ENCODE measurements at regions not wholly inside any gene's neighbourhood (a gene's known extent, or its start where the extent isn't known, plus 50 kb on each side); places are given as distances from the start of the nearest gene placed in this dataset.

- H3K27me3 ChIP-seq, result no peaks in the 10 kb centered on the region
- 7 to 11% (median 8%) methylated on average over 6 of the region's 6 CpGs for WGBS, 3 donors
- no peaks in the 10 kb centered on the region for H3K9me3 ChIP-seq
- no peak overlapping the region for H3K4me3 ChIP-seq
- DNase-seq, result peak in 4 of 5 donors; percentile 30 to 65 (median 47)
- H3K36me3 ChIP-seq, result no peaks in the 10 kb centered on the region
- intact Hi-C loops (cut with DNase I), result loop anchor here (2.0 to 5.0 kb wide), 2 partner anchors 117 to 118 kb away; no protein-coding TSS in a partner anchor
- H3K4me1 ChIP-seq (ENCODE audit: insufficient read depth), result no peaks in the 10 kb centered on the region
- TF ChIP-seq CTCF (IDR thresholded peaks at IDR 0.05), result peak in 2 of 3 donors; percentile 71 to 77
- no peak for TF ChIP-seq POLR2A (IDR thresholded peaks at IDR 0.05)
- H3K27ac ChIP-seq, result no peak overlapping the region
Measured at GRCh38 chr3:168165390-168166269, 69.9 kb upstream of the GOLIM4 start.

- WGBS, 3 donors, result 31 to 69% (median 40%) methylated on average over 1 of the region's 1 CpG
- Histone ChIP-seq H3K27ac (no peak overlapping the region), H3K4me3 (no peak overlapping the region), H3K36me3 (no peaks in the 10 kb centered on the region), H3K27me3 (no peaks in the 10 kb centered on the region), H3K9me3 (no peaks in the 10 kb centered on the region), H3K4me1 (ENCODE audit: insufficient read depth) (no peaks in the 10 kb centered on the region)
- DNase-seq, result no peak
- intact Hi-C loops (cut with DNase I), result no loop called here
- TF ChIP-seq EP300 (IDR thresholded peaks at IDR 0.05) (no peak), CTCF (IDR thresholded peaks at IDR 0.05) (no peak), POLR2A (IDR thresholded peaks at IDR 0.05) (no peak)
Measured at GRCh38 chr3:168162172-168162571, 66.4 kb upstream of the GOLIM4 start.

- Histone ChIP-seq H3K4me1 (ENCODE audit: insufficient read depth) (no peaks in the 10 kb centered on the region), H3K27me3 (no peaks in the 10 kb centered on the region), H3K9me3 (no peaks in the 10 kb centered on the region), H3K4me3 (no peak overlapping the region), H3K27ac (no peak overlapping the region), H3K36me3 (no peaks in the 10 kb centered on the region)
- DNase-seq, result no peak
- intact Hi-C loops (cut with DNase I), result no loop called here
- no peak for TF ChIP-seq EP300 (IDR thresholded peaks at IDR 0.05)
- TF ChIP-seq CTCF (IDR thresholded peaks at IDR 0.05), result no peak
- whole genome bisulfite sequencing, 3 donors, result 52 to 81% (median 63%) methylated on average over 4 of the region's 4 CpGs
Measured at GRCh38 chr3:168161696-168162095, 66.0 kb upstream of the GOLIM4 start.

- TF ChIP-seq EP300 (IDR thresholded peaks at IDR 0.05) (no peak), POLR2A (IDR thresholded peaks at IDR 0.05) (no peak), CTCF (IDR thresholded peaks at IDR 0.05) (no peak)
- intact Hi-C loops (cut with DNase I), result no loop called here
- WGBS, 3 donors, result 89 to 92% (median 91%) methylated on average over 2 of the region's 2 CpGs
Measured at GRCh38 chr3:168157903-168158302, 62.2 kb upstream of the GOLIM4 start.

More at GRCh38 chr3:168157903-168158302, 62.2 kb upstream of the GOLIM4 start:
- no peak overlapping the region for H3K4me3 ChIP-seq
- H3K4me1 ChIP-seq (ENCODE audit: insufficient read depth), result no peaks in the 10 kb centered on the region
- no peaks in the 10 kb centered on the region for H3K27me3 ChIP-seq
- no peak for DNase-seq
- H3K27ac ChIP-seq, result no peak overlapping the region
- H3K36me3 ChIP-seq, result no peaks in the 10 kb centered on the region
- H3K9me3 ChIP-seq, result no peaks in the 10 kb centered on the region

Data from ovary (tissue), 7 donors.